ENCODE measurements at regions not wholly inside any gene's neighbourhood (a gene's known extent, or its start where the extent isn't known, plus 50 kb on each side); places are given as distances from the start of the nearest gene placed in this dataset.
"Not testable (repeated sequence)": the region's sequence is repeated elsewhere in the genome, so short reads cannot be mapped to it uniquely, and the experiment has no call there.

DNA sequence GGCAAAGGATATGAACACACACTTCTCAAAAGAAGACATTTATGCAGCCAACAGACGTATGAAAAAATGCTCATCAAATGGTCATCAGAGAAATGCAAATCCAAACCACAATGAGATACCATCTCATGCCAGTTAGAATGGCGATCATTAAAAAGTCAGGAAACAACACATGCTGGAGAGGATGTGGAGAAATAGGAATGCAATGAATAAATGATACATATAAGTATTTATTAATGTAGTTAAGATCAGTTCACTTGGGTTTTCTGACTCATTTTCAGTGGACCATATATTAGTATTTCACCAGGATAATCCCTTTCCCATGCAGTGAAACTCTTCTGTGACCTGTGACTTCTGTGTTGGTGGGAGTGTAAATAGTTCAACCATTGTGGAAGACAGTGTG lies 110.1 kb downstream of the ATXN3L start:
- TF ChIP-seq EP300 (IDR thresholded peaks at IDR 0.05); RAD21 (conservative IDR thresholded peaks at IDR 0.05 in 1 of 2, IDR thresholded peaks at IDR 0.05 in 1 of 2); NPAS2 (CRISPR knock-in tag; IDR thresholded peaks at IDR 0.05; ENCODE audit: borderline replicate concordance); POLR2A (IDR thresholded peaks at IDR 0.05; ENCODE audit: low read length); JUN (IDR thresholded peaks at IDR 0.05): not testable (repeated sequence)
- TF ChIP-seq, protein P1, sequence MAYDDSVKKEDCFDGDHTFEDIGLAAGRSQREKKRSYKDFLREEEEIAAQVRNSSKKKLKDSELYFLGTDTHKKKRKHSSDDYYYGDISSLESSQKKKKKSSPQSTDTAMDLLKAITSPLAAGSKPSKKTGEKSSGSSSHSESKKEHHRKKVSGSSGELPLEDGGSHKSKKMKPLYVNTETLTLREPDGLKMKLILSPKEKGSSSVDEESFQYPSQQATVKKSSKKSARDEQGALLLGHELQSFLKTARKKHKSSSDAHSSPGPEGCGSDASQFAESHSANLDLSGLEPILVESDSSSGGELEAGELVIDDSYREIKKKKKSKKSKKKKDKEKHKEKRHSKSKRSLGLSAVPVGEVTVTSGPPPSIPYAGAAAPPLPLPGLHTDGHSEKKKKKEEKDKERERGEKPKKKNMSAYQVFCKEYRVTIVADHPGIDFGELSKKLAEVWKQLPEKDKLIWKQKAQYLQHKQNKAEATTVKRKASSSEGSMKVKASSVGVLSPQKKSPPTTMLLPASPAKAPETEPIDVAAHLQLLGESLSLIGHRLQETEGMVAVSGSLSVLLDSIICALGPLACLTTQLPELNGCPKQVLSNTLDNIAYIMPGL (CRISPR knock-in tag; IDR thresholded peaks at IDR 0.05; ENCODE audit: borderline replicate concordance) = not testable (repeated sequence)
- TF ChIP-seq, protein P2, sequence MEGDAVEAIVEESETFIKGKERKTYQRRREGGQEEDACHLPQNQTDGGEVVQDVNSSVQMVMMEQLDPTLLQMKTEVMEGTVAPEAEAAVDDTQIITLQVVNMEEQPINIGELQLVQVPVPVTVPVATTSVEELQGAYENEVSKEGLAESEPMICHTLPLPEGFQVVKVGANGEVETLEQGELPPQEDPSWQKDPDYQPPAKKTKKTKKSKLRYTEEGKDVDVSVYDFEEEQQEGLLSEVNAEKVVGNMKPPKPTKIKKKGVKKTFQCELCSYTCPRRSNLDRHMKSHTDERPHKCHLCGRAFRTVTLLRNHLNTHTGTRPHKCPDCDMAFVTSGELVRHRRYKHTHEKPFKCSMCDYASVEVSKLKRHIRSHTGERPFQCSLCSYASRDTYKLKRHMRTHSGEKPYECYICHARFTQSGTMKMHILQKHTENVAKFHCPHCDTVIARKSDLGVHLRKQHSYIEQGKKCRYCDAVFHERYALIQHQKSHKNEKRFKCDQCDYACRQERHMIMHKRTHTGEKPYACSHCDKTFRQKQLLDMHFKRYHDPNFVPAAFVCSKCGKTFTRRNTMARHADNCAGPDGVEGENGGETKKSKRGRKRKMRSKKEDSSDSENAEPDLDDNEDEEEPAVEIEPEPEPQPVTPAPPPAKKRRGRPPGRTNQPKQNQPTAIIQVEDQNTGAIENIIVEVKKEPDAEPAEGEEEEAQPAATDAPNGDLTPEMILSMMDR (IDR thresholded peaks at IDR 0.05) = not testable (repeated sequence)
